Stomach (tissue), 8 donors: ENCODE measurements at regions not wholly inside any gene's neighbourhood (a gene's known extent, or its start where the extent isn't known, plus 50 kb on each side); places are given as distances from the start of the nearest gene placed in this dataset.

Experiments
- DNase-seq, 2 donors: peaks; one replicate each; pipeline versions ENCODE4 v3.0.0 to v3.0.0-alpha.2; 2013 to 2019
- H3K27ac ChIP-seq, 5 donors: fragments of 200-600 bp in 4 of 5; sonication (generic) in 4 of 5; one replicate each; pipeline ENCODE4 v1.5.1; 2013 to 2019; ENCODE audit warnings: mild to moderate bottlenecking in 1 of 5, moderate library complexity in 1 of 5
- H3K27me3 ChIP-seq, 3 donors: fragments of 200-600 bp; sonication (generic); one replicate each; pipeline ENCODE4 v1.5.1; 2017 to 2019; ENCODE audit warnings: mixed run types in 1 of 3
- H3K36me3 ChIP-seq, 4 donors: fragments of 200-600 bp; sonication (generic); 1 replicate in 3 of 4; 2 replicates in 1 of 4; pipeline ENCODE4 v1.5.1; 2016 to 2019
- H3K4me1 ChIP-seq, 4 donors: fragments of 200-600 bp; sonication (generic); one replicate each; pipeline ENCODE4 v1.5.1; 2016 to 2019
- H3K4me3 ChIP-seq, 4 donors: fragments of 200-600 bp; sonication (generic) in 3 of 4; one replicate each; pipeline ENCODE4 v1.5.1; 2016 to 2019; ENCODE audit warnings: mild to moderate bottlenecking in 1 of 4
- H3K9me3 ChIP-seq, 4 donors: fragments of 200-600 bp; sonication (generic); one replicate each; pipeline ENCODE4 v1.5.1; 2016 to 2019
- EP300 ChIP-seq: sonication (generic); formaldehyde crosslinking; IDR thresholded peaks from one replicate; pipeline ENCODE4 v1.6.1; 2017; ENCODE audit warnings: antibody characterized with exemption
- POLR2A ChIP-seq, 4 donors: fragments of 450-650 bp; IDR thresholded peaks; one replicate each; pipeline ENCODE4 v1.6.1; 2016; ENCODE audit warnings: antibody characterized with exemption in 4 of 4, control low read depth in 2 of 4, mild to moderate bottlenecking in 1 of 4, moderate library complexity in 1 of 4
- POLR2AphosphoS5 ChIP-seq, 3 donors: sonication (generic); formaldehyde crosslinking; IDR thresholded peaks; one replicate each; pipeline ENCODE4 v1.6.1; 2016; ENCODE audit warnings: antibody characterized with exemption in 3 of 3
- WGBS, 5 donors: extraction: QIAGEN DNeasy Blood & Tissue Kit in 3 of 5; methylation state at CpG; one replicate each; pipeline versions ENCODE4 v1.1.5 to v1.1.7; 2013 to 2018; 5-methylcytosine and 5-hydroxymethylcytosine counted together
- intact Hi-C: fragments of 100-400 bp; cut with DNase I; formaldehyde crosslinking; loops from one replicate; pipeline ENCODE4 v1.15.1; 2023; ENCODE audit warnings: low total_unique reads
- TF ChIP-seq, protein P1 (sequence below), 7 experiments: fragments of 450-650 bp in 4 of 7; fragments of 200-600 bp in 3 of 7; sonication (generic) in 3 of 7; IDR thresholded peaks; one replicate each; pipeline ENCODE4 v1.5.1; 2016 to 2019; ENCODE audit warnings: antibody characterized with exemption in 7 of 7, control low read depth in 2 of 7, mild to moderate bottlenecking in 1 of 7
- donor health status: healthy with polysubstance abuse.
- donor health status: Bipolar disorder and iron deficiency.
- donor health status: healthy.

DNA sequence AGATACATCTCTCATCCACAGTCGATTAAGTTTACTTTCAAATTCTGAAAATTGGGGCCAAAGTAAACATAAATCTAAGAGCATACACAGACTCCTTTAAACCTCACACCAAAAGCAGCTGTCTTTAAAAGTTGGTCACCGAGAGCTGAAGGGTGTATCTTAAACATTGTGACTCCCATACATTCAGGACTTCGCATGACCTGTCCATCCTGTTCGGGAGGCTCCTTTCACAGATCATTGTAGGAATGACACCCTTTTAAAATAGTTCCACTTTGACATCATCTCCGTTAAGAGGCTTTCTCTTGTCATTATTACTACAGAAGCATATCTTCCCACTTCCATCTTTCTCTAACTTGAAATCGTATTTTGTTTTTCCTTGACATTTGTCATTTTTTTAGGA lies 440.0 kb downstream of the DNAJB9 start:
- Histone ChIP-seq H3K4me1 (no peaks in the 10 kb centered on the region), H3K27me3 (no peaks in the 10 kb centered on the region), H3K4me3 (no peak overlapping the region), H3K9me3 (no peaks in the 10 kb centered on the region), H3K36me3 (no peaks in the 10 kb centered on the region), H3K27ac (no peak overlapping the region)
- no peak for DNase-seq
- TF ChIP-seq EP300: no peak
- TF ChIP-seq, protein P1, sequence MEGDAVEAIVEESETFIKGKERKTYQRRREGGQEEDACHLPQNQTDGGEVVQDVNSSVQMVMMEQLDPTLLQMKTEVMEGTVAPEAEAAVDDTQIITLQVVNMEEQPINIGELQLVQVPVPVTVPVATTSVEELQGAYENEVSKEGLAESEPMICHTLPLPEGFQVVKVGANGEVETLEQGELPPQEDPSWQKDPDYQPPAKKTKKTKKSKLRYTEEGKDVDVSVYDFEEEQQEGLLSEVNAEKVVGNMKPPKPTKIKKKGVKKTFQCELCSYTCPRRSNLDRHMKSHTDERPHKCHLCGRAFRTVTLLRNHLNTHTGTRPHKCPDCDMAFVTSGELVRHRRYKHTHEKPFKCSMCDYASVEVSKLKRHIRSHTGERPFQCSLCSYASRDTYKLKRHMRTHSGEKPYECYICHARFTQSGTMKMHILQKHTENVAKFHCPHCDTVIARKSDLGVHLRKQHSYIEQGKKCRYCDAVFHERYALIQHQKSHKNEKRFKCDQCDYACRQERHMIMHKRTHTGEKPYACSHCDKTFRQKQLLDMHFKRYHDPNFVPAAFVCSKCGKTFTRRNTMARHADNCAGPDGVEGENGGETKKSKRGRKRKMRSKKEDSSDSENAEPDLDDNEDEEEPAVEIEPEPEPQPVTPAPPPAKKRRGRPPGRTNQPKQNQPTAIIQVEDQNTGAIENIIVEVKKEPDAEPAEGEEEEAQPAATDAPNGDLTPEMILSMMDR (IDR thresholded peaks at IDR 0.05): no peak
- 63 to 71% (median 69%) methylated on average over 6 of the region's 6 CpGs for WGBS, 5 donors
- intact Hi-C loops: no loop called here

- WGBS, 5 donors: 63 to 72% (median 68%) methylated on average over 4 of the region's 4 CpGs
- H3K4me1 ChIP-seq: no peaks in the 10 kb centered on the region
- no peaks in the 10 kb centered on the region for H3K9me3 ChIP-seq
- intact Hi-C loops: no loop called here
- no peak for DNase-seq
- H3K27me3 ChIP-seq: no peaks in the 10 kb centered on the region
- no peaks in the 10 kb centered on the region for H3K36me3 ChIP-seq
- TF ChIP-seq, protein P1 (IDR thresholded peaks at IDR 0.05): no peak
- no peak for TF ChIP-seq POLR2AphosphoS5 (IDR thresholded peaks at IDR 0.05)
- H3K27ac ChIP-seq: no peak overlapping the region
- H3K4me3 ChIP-seq: no peak overlapping the region
These were observed 450.6 kb downstream of the DNAJB9 start for GRCh38 chr7:109020251-109020650.

DNA sequence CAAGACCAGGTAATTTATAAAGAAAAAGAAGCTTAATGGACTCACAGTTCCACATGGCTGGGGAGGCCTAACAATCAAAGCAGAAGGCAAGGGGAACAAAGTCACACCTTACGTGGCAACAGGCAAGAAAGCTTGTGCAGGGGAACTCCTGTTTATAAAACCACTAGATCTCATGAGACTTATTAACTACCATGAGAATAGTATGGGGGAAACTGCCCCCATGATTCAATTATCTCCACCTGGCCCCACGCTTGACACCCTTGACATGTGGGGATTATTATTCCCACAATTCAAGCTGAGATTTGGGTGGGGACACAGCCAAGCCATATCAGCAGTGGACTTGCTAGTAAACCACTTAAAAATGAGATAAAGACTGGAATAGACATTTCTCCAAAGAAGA lies 451.7 kb downstream of the DNAJB9 start:
- no peaks in the 10 kb centered on the region for H3K9me3 ChIP-seq
- TF ChIP-seq POLR2AphosphoS5 (IDR thresholded peaks at IDR 0.05): no peak
- no peak for TF ChIP-seq POLR2A (IDR thresholded peaks at IDR 0.05)
- TF ChIP-seq, protein P1 (IDR thresholded peaks at IDR 0.05): no peak
- TF ChIP-seq EP300: no peak
- intact Hi-C loops: no loop called here
- 75 to 91% (median 86%) methylated on average over 2 of the region's 2 CpGs for WGBS, 5 donors
- H3K4me1 ChIP-seq: no peaks in the 10 kb centered on the region
- H3K27ac ChIP-seq: no peak overlapping the region
- no peaks in the 10 kb centered on the region for H3K27me3 ChIP-seq
- H3K4me3 ChIP-seq: no peak overlapping the region
- DNase-seq: no peak
- no peaks in the 10 kb centered on the region for H3K36me3 ChIP-seq

DNA sequence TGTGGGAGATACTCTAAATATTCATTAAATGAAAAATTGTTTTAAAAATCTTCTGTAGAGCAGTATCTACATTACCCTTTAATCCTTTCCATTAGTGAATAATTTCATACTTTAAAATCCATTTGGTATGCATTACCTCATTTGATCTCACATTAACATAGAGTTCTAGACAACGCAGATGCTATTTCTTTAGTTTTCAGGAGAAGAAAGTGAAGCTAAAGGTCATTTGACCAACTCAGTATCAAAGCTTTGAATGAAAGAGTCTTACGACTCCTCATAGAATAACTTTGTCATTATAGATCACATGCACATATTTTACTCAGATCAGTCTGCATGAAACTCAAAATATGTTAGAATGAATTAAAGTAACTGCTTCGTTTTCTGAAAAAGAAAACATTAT lies 460.2 kb downstream of the DNAJB9 start:
- TF ChIP-seq POLR2A (IDR thresholded peaks at IDR 0.05): no peak
- no peaks in the 10 kb centered on the region for H3K27me3 ChIP-seq
- H3K27ac ChIP-seq: no peak overlapping the region
- WGBS, 5 donors: 64 to 86% (median 83%) methylated on average over 3 of the region's 3 CpGs
- no peak overlapping the region for H3K4me3 ChIP-seq
- H3K36me3 ChIP-seq: no peaks in the 10 kb centered on the region
- DNase-seq: no peak
- peaks cover 0 to 19% (median 0%) of the 10 kb centered on the region in 4 donors for H3K9me3 ChIP-seq
- intact Hi-C loops: no loop called here
- no peaks in the 10 kb centered on the region for H3K4me1 ChIP-seq

GRCh38 chr7:109044691-109045090 lies 475.0 kb downstream of the DNAJB9 start:
- Histone ChIP-seq H3K4me3 (no peak overlapping the region), H3K4me1 (no peaks in the 10 kb centered on the region), H3K27ac (no peak overlapping the region), H3K36me3 (no peaks in the 10 kb centered on the region), H3K27me3 (no peaks in the 10 kb centered on the region), H3K9me3 (peaks cover 0 to 4% (median 0%) of the 10 kb centered on the region in 4 donors)
- 55 to 74% (median 61%) methylated on average over 1 of the region's 1 CpG for WGBS, 5 donors
- TF ChIP-seq EP300 (no peak), POLR2A (IDR thresholded peaks at IDR 0.05) (no peak), POLR2AphosphoS5 (IDR thresholded peaks at IDR 0.05) (no peak)
- TF ChIP-seq, protein P1 (IDR thresholded peaks at IDR 0.05): no peak
- intact Hi-C loops: no loop called here
- DNase-seq: no peak
